ENCODE measurements at regions not wholly inside any gene's neighbourhood (a gene's known extent, or its start where the extent isn't known, plus 50 kb on each side); places are given as distances from the start of the nearest gene placed in this dataset.

- no peak for DNase-seq (ENCODE audit: low read depth, low spot score)
- in situ Hi-C loops (cut with HindIII; ENCODE audit: low pct_unique_long_range_greater_than_20kb, low sequenced_read_pairs) = no loop called here
- TF ChIP-seq POLR2AphosphoS5 (IDR thresholded peaks at IDR 0.05; ENCODE audit: low read depth, low read length) = no peak
- no peak for TF ChIP-seq TCF7L2 (IDR thresholded peaks at IDR 0.05; ENCODE audit: low read depth, low read length)
- no peaks in the 10 kb centered on the region for H3K9me3 ChIP-seq (ENCODE audit: control insufficient read depth, insufficient read depth, low read depth, low read length)
- CTCF ChIA-PET = interaction anchor here (0.7 kb wide), 1 partner anchor 131 kb away, joined by 6 read pairs; no protein-coding TSS in a partner anchor
- no peak overlapping the region for H3K4me3 ChIP-seq (ENCODE audit: low read depth in 2 of 2, low read length in 2 of 2)
- no TSS peak for BruUV-seq (replicated peaks)
- intact Hi-C loops (cut with micrococcal nuclease; ENCODE audit: unreplicated experiment) = no loop called here
- H3K27me3 ChIP-seq (ENCODE audit: control insufficient read depth, insufficient read depth, low read length) = no peaks in the 10 kb centered on the region
- no peaks in the 10 kb centered on the region for H3K36me3 ChIP-seq (ENCODE audit: control insufficient read depth, insufficient read depth, low read length)
- no peak overlapping the region for H3K27ac ChIP-seq (ENCODE audit: low read length)
- ATAC-seq = no peak
- POLR2A ChIA-PET = no interaction called here
- H3K4me1 ChIP-seq (ENCODE audit: control insufficient read depth, insufficient read depth, low read length) = no peaks in the 10 kb centered on the region
Observed at GRCh38 chr12:92261071-92261470, 115.4 kb upstream of the BTG1 start.

GRCh38 chr12:92259696-92260251, 114.1 kb upstream of the BTG1 start:
- no peak for TF ChIP-seq REST (IDR thresholded peaks at IDR 0.05; ENCODE audit: insufficient read depth in 1 of 2, low read depth in 2 of 2, low read length in 1 of 2)
- no peak for TF ChIP-seq POLR2AphosphoS5 (IDR thresholded peaks at IDR 0.05; ENCODE audit: low read depth, low read length)
- TF ChIP-seq CTCF (IDR thresholded peaks at IDR 0.05) = no peak
- no peak for TF ChIP-seq TCF7L2 (IDR thresholded peaks at IDR 0.05; ENCODE audit: low read depth, low read length)
- TF ChIP-seq SIN3A (IDR thresholded peaks at IDR 0.05; ENCODE audit: borderline replicate concordance, insufficient read depth, low read depth, low read length) = no peak
- BruUV-seq (replicated peaks) = no TSS peak
- ChIA-PET POLR2A (no interaction called here), CTCF (no interaction called here)
- no peak for DNase-seq (ENCODE audit: low read depth, low spot score)
- intact Hi-C loops (cut with micrococcal nuclease; ENCODE audit: unreplicated experiment) (no loop called here), in situ Hi-C loops (cut with HindIII; ENCODE audit: low pct_unique_long_range_greater_than_20kb, low sequenced_read_pairs) (no loop called here)
- no peaks in the 10 kb centered on the region for H3K4me1 ChIP-seq (ENCODE audit: control insufficient read depth, insufficient read depth, low read length)
- H3K4me3 ChIP-seq (ENCODE audit: low read depth in 2 of 2, low read length in 2 of 2) = no peak overlapping the region
- no peaks in the 10 kb centered on the region for H3K27me3 ChIP-seq (ENCODE audit: control insufficient read depth, insufficient read depth, low read length)
- no peak overlapping the region for H3K27ac ChIP-seq (ENCODE audit: low read length)
- no peak for ATAC-seq
- H3K9me3 ChIP-seq (ENCODE audit: control insufficient read depth, insufficient read depth, low read depth, low read length) = no peaks in the 10 kb centered on the region
- no peaks in the 10 kb centered on the region for H3K36me3 ChIP-seq (ENCODE audit: control insufficient read depth, insufficient read depth, low read length)

- BruUV-seq (replicated peaks) = no TSS peak
- DNase-seq (ENCODE audit: low read depth, low spot score) = no peak
- no peak for ATAC-seq
- intact Hi-C loops (cut with micrococcal nuclease; ENCODE audit: unreplicated experiment) (no loop called here), in situ Hi-C loops (cut with HindIII; ENCODE audit: low pct_unique_long_range_greater_than_20kb, low sequenced_read_pairs) (no loop called here)
- ChIA-PET CTCF (no interaction called here), POLR2A (no interaction called here)
- H3K4me1 ChIP-seq (ENCODE audit: control insufficient read depth, insufficient read depth, low read length) = no peaks in the 10 kb centered on the region
- no peaks in the 10 kb centered on the region for H3K27me3 ChIP-seq (ENCODE audit: control insufficient read depth, insufficient read depth, low read length)
- H3K36me3 ChIP-seq (ENCODE audit: control insufficient read depth, insufficient read depth, low read length) = no peaks in the 10 kb centered on the region
- TF ChIP-seq TCF7L2 (IDR thresholded peaks at IDR 0.05; ENCODE audit: low read depth, low read length) (no peak), POLR2AphosphoS5 (IDR thresholded peaks at IDR 0.05; ENCODE audit: low read depth, low read length) (no peak), SIN3A (IDR thresholded peaks at IDR 0.05; ENCODE audit: borderline replicate concordance, insufficient read depth, low read depth, low read length) (no peak), REST (IDR thresholded peaks at IDR 0.05; ENCODE audit: insufficient read depth in 1 of 2, low read depth in 2 of 2, low read length in 1 of 2) (no peak), CTCF (IDR thresholded peaks at IDR 0.05) (no peak)
- H3K9me3 ChIP-seq (ENCODE audit: control insufficient read depth, insufficient read depth, low read depth, low read length) = no peaks in the 10 kb centered on the region
- no peak overlapping the region for H3K27ac ChIP-seq (ENCODE audit: low read length)
- H3K4me3 ChIP-seq (ENCODE audit: low read depth in 2 of 2, low read length in 2 of 2) = no peak overlapping the region
Observed at GRCh38 chr12:92259291-92259690, 113.6 kb upstream of the BTG1 start.
